Type B pancreatic cell (in vitro differentiated cells): ENCODE measurements at regions not wholly inside any gene's neighbourhood (a gene's known extent, or its start where the extent isn't known, plus 50 kb on each side); places are given as distances from the start of the nearest gene placed in this dataset.

Experiments
- DNase-seq: peaks from one replicate; pipeline ENCODE4 v3.0.0; 2021; ENCODE audit warnings: mixed read lengths; ENCODE audit not compliant: unreplicated experiment; ENCODE audit errors: extremely low spot score
- H3K27ac Mint-ChIP-seq: 2 replicates; pipeline ENCODE4 v1.8.0; 2021; ENCODE audit warnings: mild to moderate bottlenecking, mixed read lengths
- H3K27me3 Mint-ChIP-seq: 2 replicates; pipeline ENCODE4 v1.8.0; 2021; ENCODE audit warnings: mixed read lengths
- H3K36me3 Mint-ChIP-seq: 2 replicates; pipeline ENCODE4 v1.8.0; 2021; ENCODE audit warnings: mixed read lengths
- H3K4me1 Mint-ChIP-seq: one replicate; pipeline ENCODE4 v1.8.0; 2021; ENCODE audit warnings: mixed read lengths; ENCODE audit not compliant: unreplicated experiment
- H3K4me3 Mint-ChIP-seq: 2 replicates; pipeline ENCODE4 v1.8.0; 2021; ENCODE audit warnings: mild to moderate bottlenecking, mixed read lengths
- H3K9me3 Mint-ChIP-seq: 2 replicates; pipeline ENCODE4 v1.8.0; 2021; ENCODE audit warnings: mixed read lengths
- CTCF ChIP-seq: fragments of 200-600 bp; sonication (generic); conservative IDR thresholded peaks from 2 replicates; pipeline ENCODE4 v1.5.0; 2021; ENCODE audit warnings: antibody characterized with exemption, mild to moderate bottlenecking

GRCh38 chr1:114299331-114299975 lies 145.8 kb upstream of the SYT6 start:
- no peak overlapping the region for H3K27ac Mint-ChIP-seq

GRCh38 chr1:114298008-114298407 lies 144.3 kb upstream of the SYT6 start:
- no peak for TF ChIP-seq CTCF
- H3K36me3 Mint-ChIP-seq: no peaks in the 10 kb centered on the region
- DNase-seq: no peak
- peaks cover 4% of the 10 kb centered on the region for H3K4me1 Mint-ChIP-seq
- H3K27ac Mint-ChIP-seq: no peak overlapping the region
- H3K4me3 Mint-ChIP-seq: no peak overlapping the region
- H3K9me3 Mint-ChIP-seq: no peaks in the 10 kb centered on the region
- peaks cover 18% of the 10 kb centered on the region for H3K27me3 Mint-ChIP-seq

More at GRCh38 chr1:114299331-114299975, 145.8 kb upstream of the SYT6 start:
- TF ChIP-seq CTCF: no peak
- no peaks in the 10 kb centered on the region for H3K9me3 Mint-ChIP-seq
- H3K36me3 Mint-ChIP-seq: no peaks in the 10 kb centered on the region
- H3K4me1 Mint-ChIP-seq: peaks cover 4% of the 10 kb centered on the region
- H3K27me3 Mint-ChIP-seq: peaks cover 18% of the 10 kb centered on the region
- H3K4me3 Mint-ChIP-seq: no peak overlapping the region
- DNase-seq: no peak

- TF ChIP-seq CTCF: no peak
- Mint-ChIP-seq H3K27me3 (peaks cover 15% of the 10 kb centered on the region), H3K4me3 (no peak overlapping the region), H3K36me3 (no peaks in the 10 kb centered on the region), H3K9me3 (no peaks in the 10 kb centered on the region), H3K27ac (no peak overlapping the region), H3K4me1 (peaks cover 4% of the 10 kb centered on the region)
- no peak for DNase-seq
These were observed 142.7 kb upstream of the SYT6 start for GRCh38 chr1:114296413-114296812.

- Mint-ChIP-seq H3K27me3 (peaks cover 15% of the 10 kb centered on the region), H3K27ac (no peak overlapping the region)
- no peak for TF ChIP-seq CTCF
These were observed 141.7 kb upstream of the SYT6 start for GRCh38 chr1:114295321-114295720.

GRCh38 chr1:114292835-114293234 lies 139.2 kb upstream of the SYT6 start:
- H3K27me3 Mint-ChIP-seq: peaks cover 8% of the 10 kb centered on the region
- H3K4me3 Mint-ChIP-seq: no peak overlapping the region
- no peaks in the 10 kb centered on the region for H3K9me3 Mint-ChIP-seq
- H3K36me3 Mint-ChIP-seq: no peaks in the 10 kb centered on the region
- DNase-seq: no peak
- TF ChIP-seq CTCF: no peak
- peaks cover 4% of the 10 kb centered on the region for H3K4me1 Mint-ChIP-seq
- H3K27ac Mint-ChIP-seq: no peak overlapping the region

More at GRCh38 chr1:114295321-114295720, 141.7 kb upstream of the SYT6 start:
- no peak for DNase-seq
- peaks cover 4% of the 10 kb centered on the region for H3K4me1 Mint-ChIP-seq
- H3K36me3 Mint-ChIP-seq: no peaks in the 10 kb centered on the region
- H3K4me3 Mint-ChIP-seq: no peak overlapping the region
- no peaks in the 10 kb centered on the region for H3K9me3 Mint-ChIP-seq

GRCh38 chr1:114292194-114292593 lies 138.5 kb upstream of the SYT6 start:
- Mint-ChIP-seq H3K4me1 (peaks cover 4% of the 10 kb centered on the region), H3K27me3 (peaks cover 8% of the 10 kb centered on the region), H3K4me3 (no peak overlapping the region), H3K36me3 (no peaks in the 10 kb centered on the region), H3K9me3 (no peaks in the 10 kb centered on the region), H3K27ac (no peak overlapping the region)
- no peak for DNase-seq
- no peak for TF ChIP-seq CTCF
